Stimulated activated naive CD8-positive, alpha-beta T cell treated with anti-CD3 and anti-CD28 coated beads, Interleukin-15, Interleukin-2, amounts not matched to agents 100 ng/mL and 50 ng/mL, for 24 hours (primary cell): ENCODE measurements at regions not wholly inside any gene's neighbourhood (a gene's known extent, or its start where the extent isn't known, plus 50 kb on each side); places are given as distances from the start of the nearest gene placed in this dataset.

ENCODE experiments used
- H3K27ac Mint-ChIP-seq: one replicate; pipeline ENCODE4 v1.8.0; 2021; ENCODE audit warnings: mild to moderate bottlenecking, mixed read lengths
- H3K27me3 Mint-ChIP-seq: one replicate; pipeline ENCODE4 v1.8.0; 2021; ENCODE audit warnings: mixed read lengths
- H3K36me3 Mint-ChIP-seq: one replicate; pipeline ENCODE4 v1.8.0; 2021; ENCODE audit warnings: low read depth, mixed read lengths
- H3K4me1 Mint-ChIP-seq: one replicate; pipeline ENCODE4 v1.8.0; 2021; ENCODE audit warnings: low read depth, mixed read lengths
- H3K4me3 Mint-ChIP-seq: one replicate; pipeline ENCODE4 v1.8.0; 2021; ENCODE audit warnings: mild to moderate bottlenecking, mixed read lengths
- H3K9me3 Mint-ChIP-seq: one replicate; pipeline ENCODE4 v1.8.0; 2021; ENCODE audit warnings: mixed read lengths

- Mint-ChIP-seq H3K27me3 (peaks cover 24% of the 10 kb centered on the region), H3K4me3 (no peak overlapping the region), H3K27ac (no peak overlapping the region), H3K4me1 (no peaks in the 10 kb centered on the region), H3K9me3 (no peaks in the 10 kb centered on the region), H3K36me3 (no peaks in the 10 kb centered on the region)
Observed at GRCh38 chr11:123265951-123266350, 70.9 kb upstream of the CLMP start.

DNA sequence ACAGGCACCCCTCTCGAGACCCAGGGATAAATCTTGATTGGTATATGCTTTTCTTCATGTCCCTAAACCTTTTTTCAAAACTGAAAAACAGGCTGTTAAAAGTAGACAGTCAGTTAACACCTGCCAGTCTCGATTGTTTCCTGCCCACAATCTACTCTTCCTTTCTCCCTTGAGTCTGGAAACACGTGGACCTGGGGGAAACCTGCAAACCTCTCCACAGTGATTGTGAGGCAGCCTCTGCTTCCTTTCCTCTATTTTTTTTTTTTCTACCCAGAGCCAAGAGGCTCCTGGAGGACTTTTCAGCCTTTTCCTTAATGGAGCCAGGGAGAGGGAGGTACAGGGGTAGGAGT, 69.4 kb upstream of the CLMP start:
- H3K4me1 Mint-ChIP-seq: no peaks in the 10 kb centered on the region
- H3K36me3 Mint-ChIP-seq: no peaks in the 10 kb centered on the region
- no peak overlapping the region for H3K4me3 Mint-ChIP-seq
- peaks cover 24% of the 10 kb centered on the region for H3K27me3 Mint-ChIP-seq
- no peaks in the 10 kb centered on the region for H3K9me3 Mint-ChIP-seq
- no peak overlapping the region for H3K27ac Mint-ChIP-seq

DNA sequence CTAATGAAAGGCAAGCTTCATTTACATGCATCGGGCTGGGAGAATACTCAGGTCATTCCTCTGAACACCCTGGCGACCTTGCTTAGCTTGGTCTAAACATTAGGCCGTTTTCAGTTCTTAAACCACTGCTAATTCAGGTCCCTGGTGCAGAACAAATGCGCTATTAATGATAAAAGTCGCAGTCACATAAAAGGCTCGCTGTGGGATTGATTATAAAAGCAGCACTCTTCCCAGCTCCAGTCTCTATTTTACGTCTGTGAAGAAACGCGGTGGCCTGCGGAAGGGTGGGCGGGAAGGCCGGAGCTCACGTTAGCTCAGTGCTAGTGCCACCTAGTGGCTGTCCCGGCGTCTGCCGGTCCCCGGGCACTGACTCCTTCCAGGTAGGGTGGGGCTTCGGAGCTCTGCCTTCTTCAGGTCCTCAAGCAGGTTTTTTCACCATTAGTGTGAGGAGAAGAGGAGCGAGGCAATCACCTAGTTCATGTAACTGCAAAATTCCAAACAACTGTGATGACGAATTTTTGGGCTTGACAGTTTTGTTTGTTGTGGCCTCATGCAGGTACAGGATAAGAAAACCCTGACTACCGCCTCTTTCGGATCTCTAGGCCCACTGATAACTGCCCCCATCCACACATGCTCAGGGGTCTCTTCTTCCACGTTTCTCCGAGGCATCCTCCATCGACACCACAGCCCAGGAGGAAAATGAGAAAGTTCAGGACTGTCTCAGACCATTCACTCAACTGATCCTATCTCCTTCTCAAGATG, 66.5 kb upstream of the CLMP start:
- Mint-ChIP-seq H3K4me1 (no peaks in the 10 kb centered on the region), H3K27me3 (peaks cover 23% of the 10 kb centered on the region), H3K27ac (no peak overlapping the region), H3K36me3 (no peaks in the 10 kb centered on the region), H3K4me3 (no peak overlapping the region), H3K9me3 (no peaks in the 10 kb centered on the region)

GRCh38 chr11:123260511-123261211, 65.6 kb upstream of the CLMP start:
- H3K27me3 Mint-ChIP-seq: peaks cover 20% of the 10 kb centered on the region
- H3K27ac Mint-ChIP-seq: no peak overlapping the region
- no peaks in the 10 kb centered on the region for H3K36me3 Mint-ChIP-seq
- H3K4me3 Mint-ChIP-seq: no peak overlapping the region
- H3K9me3 Mint-ChIP-seq: no peaks in the 10 kb centered on the region
- H3K4me1 Mint-ChIP-seq: no peaks in the 10 kb centered on the region

DNA sequence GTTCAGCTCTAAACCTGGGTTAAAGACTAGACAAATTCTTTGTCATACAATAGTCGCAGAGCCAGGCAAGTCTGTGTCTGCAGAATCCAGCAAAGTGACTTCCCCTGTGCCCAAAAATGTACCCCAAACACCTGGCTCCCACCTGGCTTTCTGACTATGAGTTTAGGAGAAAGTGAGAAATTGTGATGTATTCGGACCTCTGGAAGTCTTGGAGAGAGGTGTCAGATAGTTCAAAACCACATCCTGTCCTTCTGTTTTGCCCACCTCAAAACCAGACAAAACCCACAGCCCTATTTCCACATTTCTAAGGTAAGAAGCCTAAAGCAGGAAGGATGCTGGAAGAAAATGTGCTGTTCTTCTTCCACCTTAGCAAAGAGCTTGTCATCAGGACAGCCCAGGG, 63.8 kb upstream of the CLMP start:
- Mint-ChIP-seq H3K9me3 (no peaks in the 10 kb centered on the region), H3K27me3 (peaks cover 15% of the 10 kb centered on the region), H3K36me3 (no peaks in the 10 kb centered on the region), H3K27ac (no peak overlapping the region), H3K4me3 (no peak overlapping the region), H3K4me1 (no peaks in the 10 kb centered on the region)

- no peaks in the 10 kb centered on the region for H3K4me1 Mint-ChIP-seq
- no peak overlapping the region for H3K4me3 Mint-ChIP-seq
- no peaks in the 10 kb centered on the region for H3K36me3 Mint-ChIP-seq
- H3K27me3 Mint-ChIP-seq: peaks cover 8% of the 10 kb centered on the region
- H3K27ac Mint-ChIP-seq: no peak overlapping the region
- H3K9me3 Mint-ChIP-seq: no peaks in the 10 kb centered on the region
Observed at GRCh38 chr11:123257370-123257769, 62.3 kb upstream of the CLMP start.

DNA sequence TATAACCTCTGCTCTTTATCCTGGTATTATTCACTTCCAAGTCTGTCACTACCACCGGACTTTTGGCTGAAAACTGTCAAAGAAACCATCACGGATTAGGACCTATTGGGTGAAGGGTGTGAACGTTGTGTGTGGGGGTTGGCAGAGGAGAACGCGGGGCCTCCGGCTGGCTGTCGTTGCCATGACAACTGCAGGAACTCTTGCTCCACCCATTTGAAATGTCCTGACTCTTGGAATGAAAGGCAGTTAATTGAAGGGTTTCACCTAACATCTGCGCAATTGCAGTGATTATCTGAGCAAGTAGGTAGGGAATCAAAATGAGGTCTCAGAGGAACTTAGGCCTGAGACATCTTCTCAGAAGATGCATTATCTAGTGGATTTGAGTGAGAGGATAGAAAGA, 60.9 kb upstream of the CLMP start:
- H3K4me3 Mint-ChIP-seq: no peak overlapping the region
- no peaks in the 10 kb centered on the region for H3K4me1 Mint-ChIP-seq
- H3K27ac Mint-ChIP-seq: no peak overlapping the region
- H3K27me3 Mint-ChIP-seq: no peaks in the 10 kb centered on the region
- no peaks in the 10 kb centered on the region for H3K36me3 Mint-ChIP-seq
- H3K9me3 Mint-ChIP-seq: no peaks in the 10 kb centered on the region

DNA sequence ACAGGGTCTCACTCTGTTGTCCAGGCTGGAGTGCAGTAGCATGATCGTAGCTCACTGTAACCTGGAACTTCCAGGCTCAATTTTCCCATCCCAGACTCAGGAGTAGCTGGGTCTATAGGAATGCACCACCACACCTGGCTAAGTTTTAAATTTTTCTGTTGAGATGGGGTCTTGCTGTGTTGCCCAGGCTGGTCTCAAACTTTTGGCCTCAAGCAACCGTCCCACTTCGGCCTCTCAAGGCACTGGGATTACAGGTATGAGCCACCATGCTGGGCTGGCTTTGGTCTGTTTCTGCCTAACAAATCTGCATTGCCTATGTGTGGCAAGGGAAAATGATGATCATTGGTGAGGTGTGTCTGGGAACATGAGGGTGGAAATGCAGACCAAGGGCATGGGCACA, 59.3 kb upstream of the CLMP start:
- Mint-ChIP-seq H3K27me3 (peaks cover 6% of the 10 kb centered on the region), H3K4me3 (no peak overlapping the region), H3K36me3 (no peaks in the 10 kb centered on the region), H3K4me1 (no peaks in the 10 kb centered on the region), H3K9me3 (no peaks in the 10 kb centered on the region), H3K27ac (no peak overlapping the region)

- H3K27me3 Mint-ChIP-seq: peaks cover 6% of the 10 kb centered on the region
- H3K4me3 Mint-ChIP-seq: no peak overlapping the region
- no peaks in the 10 kb centered on the region for H3K9me3 Mint-ChIP-seq
Observed at GRCh38 chr11:123253911-123254310, 58.9 kb upstream of the CLMP start.

DNA sequence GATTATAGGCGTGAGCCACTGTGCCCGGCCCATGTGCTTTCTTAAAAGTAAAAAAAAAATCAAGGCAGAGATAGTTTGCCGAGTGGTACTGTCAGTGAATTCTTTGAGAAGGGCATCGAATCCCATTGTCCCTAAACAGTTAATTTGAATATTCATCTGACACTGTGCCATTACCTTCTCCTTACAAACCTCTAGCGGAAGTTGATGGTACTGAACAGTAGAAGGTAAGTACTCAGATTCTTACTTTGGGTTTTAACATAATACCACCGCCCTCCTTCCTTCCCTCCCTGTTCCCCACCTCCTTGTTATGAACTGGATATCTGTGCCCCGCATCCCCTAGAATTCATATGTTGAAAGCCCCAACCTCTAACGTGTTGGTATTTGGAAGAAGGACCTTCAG, 58.2 kb upstream of the CLMP start:
- no peaks in the 10 kb centered on the region for H3K4me1 Mint-ChIP-seq
- peaks cover 6% of the 10 kb centered on the region for H3K27me3 Mint-ChIP-seq
- no peak overlapping the region for H3K27ac Mint-ChIP-seq
- no peak overlapping the region for H3K4me3 Mint-ChIP-seq
- no peaks in the 10 kb centered on the region for H3K9me3 Mint-ChIP-seq
- no peaks in the 10 kb centered on the region for H3K36me3 Mint-ChIP-seq

More at GRCh38 chr11:123253911-123254310, 58.9 kb upstream of the CLMP start:
- no peak overlapping the region for H3K27ac Mint-ChIP-seq
- H3K4me1 Mint-ChIP-seq: no peaks in the 10 kb centered on the region
- H3K36me3 Mint-ChIP-seq: no peaks in the 10 kb centered on the region

DNA sequence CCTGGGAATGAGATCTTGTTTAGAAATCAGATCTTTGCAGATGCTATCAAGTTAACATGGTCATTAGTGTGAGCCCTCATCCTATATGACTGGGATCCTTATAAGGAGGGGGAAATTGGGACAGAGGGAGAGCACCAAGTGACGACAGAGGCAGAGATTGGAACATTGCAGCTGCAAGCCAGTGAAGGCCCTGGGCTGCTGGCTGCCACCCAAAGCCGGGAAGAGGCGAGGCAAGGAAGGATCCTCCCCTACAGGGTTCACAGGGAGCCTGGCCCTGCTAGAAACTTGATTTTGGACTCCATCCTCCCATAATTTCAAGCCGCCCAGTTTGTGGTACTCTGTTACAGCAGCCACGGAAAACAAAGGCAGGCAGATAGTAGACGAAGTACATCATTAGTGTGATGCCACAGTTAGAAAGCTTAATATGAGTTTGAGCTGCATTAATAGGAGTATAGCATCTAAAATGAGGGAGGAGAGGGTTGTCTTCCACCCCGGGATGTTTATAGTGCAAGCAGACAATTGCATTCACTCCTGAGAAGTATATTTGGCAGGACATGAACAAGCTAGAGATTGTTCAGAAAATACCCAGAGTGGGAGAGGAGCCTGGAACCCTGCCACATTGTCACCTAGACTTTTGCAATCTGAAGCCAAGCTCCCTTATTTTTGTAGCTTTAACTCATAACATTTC, 56.8 kb upstream of the CLMP start:
- Mint-ChIP-seq H3K36me3 (no peaks in the 10 kb centered on the region), H3K27ac (no peak overlapping the region), H3K27me3 (peaks cover 13% of the 10 kb centered on the region), H3K4me3 (no peak overlapping the region), H3K4me1 (no peaks in the 10 kb centered on the region), H3K9me3 (no peaks in the 10 kb centered on the region)

GRCh38 chr11:123250892-123251656, 56.0 kb upstream of the CLMP start:
- no peak overlapping the region for H3K4me3 Mint-ChIP-seq
- peaks cover 13% of the 10 kb centered on the region for H3K27me3 Mint-ChIP-seq
- no peak overlapping the region for H3K27ac Mint-ChIP-seq
- H3K4me1 Mint-ChIP-seq: no peaks in the 10 kb centered on the region
- H3K9me3 Mint-ChIP-seq: no peaks in the 10 kb centered on the region
- H3K36me3 Mint-ChIP-seq: no peaks in the 10 kb centered on the region

DNA sequence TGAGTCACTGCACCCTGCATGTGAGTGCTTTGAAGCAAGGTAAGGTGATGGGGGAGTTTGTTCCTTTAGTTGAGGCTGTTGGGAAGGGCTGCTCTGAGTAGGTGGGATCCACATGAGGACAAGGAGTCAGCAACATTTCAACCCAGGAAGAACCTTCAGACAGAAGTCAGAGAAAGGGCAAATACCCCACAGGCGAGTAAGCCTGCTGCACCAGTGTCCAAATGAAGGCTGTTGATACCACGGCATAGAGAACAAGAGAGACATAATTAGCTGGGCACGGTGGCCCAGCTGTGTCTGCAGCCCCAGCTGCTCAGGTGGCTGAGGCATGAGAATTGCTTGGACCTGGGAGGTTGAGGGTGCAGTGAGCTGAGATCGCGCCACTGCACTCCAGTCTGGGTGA, 54.3 kb upstream of the CLMP start:
- Mint-ChIP-seq H3K27ac (no peak overlapping the region), H3K36me3 (no peaks in the 10 kb centered on the region), H3K27me3 (peaks cover 13% of the 10 kb centered on the region), H3K4me1 (no peaks in the 10 kb centered on the region), H3K9me3 (no peaks in the 10 kb centered on the region), H3K4me3 (no peak overlapping the region)

DNA sequence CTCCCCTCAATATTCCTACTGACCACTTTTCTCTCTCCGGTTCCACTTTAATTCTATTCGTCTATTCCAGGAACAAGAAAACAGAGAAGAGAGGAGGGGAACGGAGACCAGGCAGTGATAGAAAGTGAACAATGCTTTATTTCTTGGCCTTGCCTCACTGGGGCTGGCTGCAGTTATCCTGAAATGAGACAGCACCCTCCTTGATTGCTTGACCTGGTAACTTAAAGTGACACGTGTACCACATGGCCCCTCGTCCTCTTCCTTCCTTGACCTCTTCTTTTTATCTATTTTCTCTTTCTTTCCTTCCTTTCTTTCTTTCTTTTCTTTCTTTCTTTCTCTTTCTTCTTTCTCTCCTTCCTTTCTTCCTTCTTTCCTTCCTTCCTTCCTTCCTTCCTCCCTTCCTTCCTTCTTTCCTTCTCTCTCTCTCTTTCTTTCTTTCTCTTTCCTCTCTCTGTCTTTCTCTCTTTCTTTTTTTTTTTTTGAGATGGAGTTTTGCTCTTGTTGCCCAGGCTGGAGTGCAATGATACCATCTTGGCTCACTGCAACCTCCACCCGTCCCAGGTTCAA, 52.8 kb upstream of the CLMP start:
- Mint-ChIP-seq H3K27ac (no peak overlapping the region), H3K4me1 (no peaks in the 10 kb centered on the region), H3K36me3 (no peaks in the 10 kb centered on the region), H3K27me3 (peaks cover 16% of the 10 kb centered on the region), H3K4me3 (no peak overlapping the region), H3K9me3 (no peaks in the 10 kb centered on the region)

- H3K27me3 Mint-ChIP-seq: peaks cover 16% of the 10 kb centered on the region
- H3K9me3 Mint-ChIP-seq: no peaks in the 10 kb centered on the region
- H3K4me1 Mint-ChIP-seq: no peaks in the 10 kb centered on the region
- no peak overlapping the region for H3K4me3 Mint-ChIP-seq
- no peak overlapping the region for H3K27ac Mint-ChIP-seq
- no peaks in the 10 kb centered on the region for H3K36me3 Mint-ChIP-seq
Observed at GRCh38 chr11:123247496-123247799, 52.4 kb upstream of the CLMP start.
